ENCODE measurements at regions not wholly inside any gene's neighbourhood (a gene's known extent, or its start where the extent isn't known, plus 50 kb on each side); places are given as distances from the start of the nearest gene placed in this dataset.

DNA sequence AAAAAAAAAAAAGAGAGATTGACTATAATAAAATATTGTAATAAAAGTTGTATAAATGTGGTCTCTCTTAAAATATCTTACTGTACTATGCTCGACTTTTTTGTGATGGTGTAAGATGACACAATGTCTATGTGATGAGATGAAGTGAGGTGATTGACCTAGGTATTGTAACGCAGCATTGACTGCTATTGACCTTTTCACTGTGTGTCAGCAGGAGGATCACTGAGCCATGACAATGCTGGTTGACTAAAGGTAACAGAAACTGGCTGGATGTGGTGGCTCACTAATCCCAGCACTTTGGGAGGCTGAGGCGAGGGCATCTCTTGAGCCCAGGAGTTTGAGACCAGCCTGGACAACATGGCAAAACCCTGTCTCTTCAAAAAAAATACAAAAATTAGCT lies 78.6 kb upstream of the MYO10 start:
- TF ChIP-seq CTCF (IDR thresholded peaks at IDR 0.05; ENCODE audit: low read depth, low read length) (no peak), MYC (IDR thresholded peaks at IDR 0.05; ENCODE audit: low read depth, low read length) (no peak), MAX (IDR thresholded peaks at IDR 0.05; ENCODE audit: low read depth, low read length) (no peak), POLR2A (IDR thresholded peaks at IDR 0.05; ENCODE audit: extremely low read depth, insufficient read length) (no peak)
- H3K4me3 ChIP-seq (ENCODE audit: low read depth, low read length): no peak overlapping the region
- DNase-seq (ENCODE audit: low read depth): no peak

GRCh38 chr5:17018871-17019270 lies 82.8 kb upstream of the MYO10 start:
- DNase-seq (ENCODE audit: low read depth): no peak
- no peak for TF ChIP-seq MYC (IDR thresholded peaks at IDR 0.05; ENCODE audit: low read depth, low read length)
- H3K4me3 ChIP-seq (ENCODE audit: low read depth, low read length): no peak overlapping the region

GRCh38 chr5:17019324-17019723 lies 83.2 kb upstream of the MYO10 start:
- no peak for TF ChIP-seq MAX (IDR thresholded peaks at IDR 0.05; ENCODE audit: low read depth, low read length)
- no peak for TF ChIP-seq MYC (IDR thresholded peaks at IDR 0.05; ENCODE audit: low read depth, low read length)
- no peak for TF ChIP-seq POLR2A (IDR thresholded peaks at IDR 0.05; ENCODE audit: extremely low read depth, insufficient read length)
- TF ChIP-seq CTCF (IDR thresholded peaks at IDR 0.05; ENCODE audit: low read depth, low read length): no peak
- H3K4me3 ChIP-seq (ENCODE audit: low read depth, low read length): no peak overlapping the region
- DNase-seq (ENCODE audit: low read depth): no peak

DNA sequence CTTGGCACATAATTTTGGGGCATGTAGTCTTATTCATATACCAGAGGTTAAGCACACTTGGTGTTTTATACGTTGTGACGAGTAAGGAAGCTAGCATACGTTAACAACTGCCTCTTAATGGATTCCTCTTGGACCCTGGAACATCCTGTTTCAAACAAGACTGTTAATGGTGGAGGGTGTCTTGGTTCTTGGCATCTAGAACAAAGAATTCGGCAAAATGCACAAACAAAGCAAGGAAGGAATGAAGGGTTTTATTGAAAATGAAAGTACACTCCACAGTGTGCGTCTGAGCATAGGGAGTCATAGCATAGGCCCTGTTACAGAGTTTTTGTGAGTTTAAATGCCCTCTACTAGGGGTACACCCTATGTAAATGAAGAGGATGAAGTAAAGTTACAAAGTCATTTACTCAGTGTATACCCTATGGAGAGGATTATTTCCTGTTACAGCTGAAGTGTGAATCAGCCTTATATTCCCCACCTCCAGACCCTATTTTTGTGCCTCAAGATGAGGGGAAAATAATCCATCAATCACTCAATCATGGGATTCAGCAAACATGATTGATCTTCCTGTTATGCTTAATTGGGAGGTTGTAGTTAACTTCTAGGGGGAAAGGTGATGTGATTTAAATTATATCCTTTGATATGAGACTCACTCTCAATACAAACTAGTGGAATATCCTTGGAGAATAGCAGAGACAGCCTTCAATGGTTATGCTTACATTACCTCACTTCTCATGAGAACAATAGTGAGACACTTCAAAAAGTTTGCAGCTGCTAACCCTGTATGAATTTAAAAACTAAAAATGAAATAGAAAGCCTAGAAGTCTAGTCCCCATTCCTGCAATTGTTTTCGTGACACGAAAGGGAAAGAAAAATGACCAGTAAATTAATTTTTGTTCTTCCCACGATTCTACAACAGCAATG lies 84.9 kb upstream of the MYO10 start:
- TF ChIP-seq POLR2A (IDR thresholded peaks at IDR 0.05; ENCODE audit: extremely low read depth, insufficient read length): no peak
- TF ChIP-seq CTCF (IDR thresholded peaks at IDR 0.05; ENCODE audit: low read depth, low read length): no peak
- TF ChIP-seq MYC (IDR thresholded peaks at IDR 0.05; ENCODE audit: low read depth, low read length): no peak
- no peak for TF ChIP-seq MAX (IDR thresholded peaks at IDR 0.05; ENCODE audit: low read depth, low read length)
- DNase-seq (ENCODE audit: low read depth): no peak
- H3K4me3 ChIP-seq (ENCODE audit: low read depth, low read length): no peak overlapping the region

- TF ChIP-seq POLR2A (IDR thresholded peaks at IDR 0.05; ENCODE audit: extremely low read depth, insufficient read length) (no peak), MAX (IDR thresholded peaks at IDR 0.05; ENCODE audit: low read depth, low read length) (no peak), CTCF (IDR thresholded peaks at IDR 0.05; ENCODE audit: low read depth, low read length) (no peak), MYC (IDR thresholded peaks at IDR 0.05; ENCODE audit: low read depth, low read length) (no peak)
- H3K4me3 ChIP-seq (ENCODE audit: low read depth, low read length): no peak overlapping the region
- no peak for DNase-seq (ENCODE audit: low read depth)
These were observed 85.5 kb upstream of the MYO10 start for GRCh38 chr5:17021602-17021932.

DNA sequence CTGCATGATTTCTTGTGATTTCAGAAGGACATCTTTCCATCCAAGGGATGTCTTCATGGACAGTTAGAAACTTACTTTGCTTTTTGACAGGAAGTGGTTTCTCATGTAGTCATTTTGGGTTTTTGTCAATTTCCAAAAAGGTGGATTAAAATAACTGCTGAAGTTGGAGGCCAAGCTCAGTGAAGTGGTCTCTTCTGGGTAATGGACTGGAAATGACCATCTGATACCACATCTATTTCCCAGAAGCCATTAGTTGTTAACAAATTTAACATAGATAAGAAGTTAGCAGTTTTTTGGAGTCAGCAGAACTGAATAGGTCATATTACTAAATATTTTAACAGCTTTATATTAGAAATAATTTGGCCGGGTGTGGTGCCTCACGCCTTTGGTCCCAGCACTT lies 86.2 kb upstream of the MYO10 start:
- TF ChIP-seq CTCF (IDR thresholded peaks at IDR 0.05; ENCODE audit: low read depth, low read length): no peak
- no peak for TF ChIP-seq MYC (IDR thresholded peaks at IDR 0.05; ENCODE audit: low read depth, low read length)
- TF ChIP-seq MAX (IDR thresholded peaks at IDR 0.05; ENCODE audit: low read depth, low read length): no peak
- no peak for TF ChIP-seq POLR2A (IDR thresholded peaks at IDR 0.05; ENCODE audit: extremely low read depth, insufficient read length)
- H3K4me3 ChIP-seq (ENCODE audit: low read depth, low read length): no peak overlapping the region
- DNase-seq (ENCODE audit: low read depth): no peak

Measured in NB4 (cell line).